ENCODE measurements at regions not wholly inside any gene's neighbourhood (a gene's known extent, or its start where the extent isn't known, plus 50 kb on each side); places are given as distances from the start of the nearest gene placed in this dataset.

DNA sequence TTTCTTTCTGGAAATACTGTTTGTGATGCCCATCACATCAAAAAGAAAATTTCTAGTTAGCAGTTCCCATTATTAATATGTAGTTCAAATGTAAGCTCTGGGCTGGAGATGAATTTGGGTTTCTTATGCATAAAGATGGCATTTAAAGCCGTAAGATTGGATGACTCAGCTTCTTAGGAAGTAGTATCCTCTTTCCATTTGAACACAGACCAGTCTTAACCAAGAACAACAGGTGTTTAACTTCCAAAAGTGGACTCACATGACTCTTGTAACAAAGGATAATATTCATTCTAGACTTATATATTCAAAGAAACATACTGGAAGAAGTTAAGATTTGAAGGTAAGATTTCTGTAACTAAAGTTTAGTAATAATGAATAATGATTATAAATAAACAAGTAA lies 330.5 kb downstream of the TLR4 start:
- H3K9me3 Mint-ChIP-seq (ENCODE audit: unreplicated experiment), result no peaks in the 10 kb centered on the region
- DNase-seq (ENCODE audit: low read depth) (no peak), FAIRE-seq (no peak)
- no peak overlapping the region for H3K27ac ChIP-seq (ENCODE audit: low read depth, low read length)
- no peak overlapping the region for H2AFZ ChIP-seq (ENCODE audit: low read depth, low read length)
- H3K9me3 ChIP-seq (ENCODE audit: insufficient read depth, low read depth, low read length), result no peaks in the 10 kb centered on the region
- H3K27ac Mint-ChIP-seq (ENCODE audit: unreplicated experiment), result no peak overlapping the region
- H3K36me3 ChIP-seq (ENCODE audit: insufficient read depth, low read length), result no peaks in the 10 kb centered on the region
- no peak overlapping the region for H3K4me3 ChIP-seq (ENCODE audit: insufficient read depth, low read depth, low read length)
- H3K4me1 Mint-ChIP-seq (ENCODE audit: low read depth, unreplicated experiment), result no peaks in the 10 kb centered on the region
- H3K27me3 Mint-ChIP-seq (ENCODE audit: low read depth, unreplicated experiment), result peaks cover 5% of the 10 kb centered on the region
- no peak for TF ChIP-seq CTCF (IDR thresholded peaks at IDR 0.05; ENCODE audit: insufficient read depth, low read depth, low read length)
- TF ChIP-seq EZH2 (IDR thresholded peaks at IDR 0.05; ENCODE audit: insufficient read depth, low read length), result no peak
- H3K4me3 Mint-ChIP-seq (ENCODE audit: unreplicated experiment), result no peak overlapping the region
- no peaks in the 10 kb centered on the region for H3K4me1 ChIP-seq (ENCODE audit: insufficient read depth, low read length)
- H3K79me2 ChIP-seq (ENCODE audit: insufficient read depth, low read length), result no peaks in the 10 kb centered on the region
- no peak overlapping the region for H3K9ac ChIP-seq (ENCODE audit: low read length)
- no peaks in the 10 kb centered on the region for H4K20me1 ChIP-seq (ENCODE audit: insufficient read depth, low read length)
- H3K36me3 Mint-ChIP-seq (ENCODE audit: low read depth, unreplicated experiment), result no peaks in the 10 kb centered on the region
- no peaks in the 10 kb centered on the region for H3K27me3 ChIP-seq (ENCODE audit: insufficient read depth, low read length)
- no peak overlapping the region for H3K4me2 ChIP-seq (ENCODE audit: low read length)

DNA sequence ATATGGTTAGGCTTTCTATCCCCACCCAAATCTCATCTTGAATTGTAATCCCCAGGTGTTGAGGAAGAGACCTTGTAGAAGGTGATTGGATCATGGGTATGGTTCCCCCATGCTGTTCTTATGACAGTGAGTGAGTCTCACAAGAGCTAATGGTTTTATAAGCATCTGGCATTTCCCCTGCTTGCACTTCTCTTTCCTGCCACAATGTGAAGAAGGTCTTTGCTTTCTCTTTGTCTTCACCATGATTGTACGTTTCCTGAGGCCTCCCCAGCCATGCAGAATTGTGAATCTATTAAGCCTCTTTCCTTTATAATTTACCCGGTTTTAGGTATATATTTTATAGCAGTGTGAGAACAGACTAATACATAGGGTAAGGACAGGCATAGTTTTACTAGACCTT lies 334.5 kb downstream of the TLR4 start:
- FAIRE-seq (no peak), DNase-seq (ENCODE audit: low read depth) (no peak)
- Histone ChIP-seq H3K9ac (ENCODE audit: low read length) (no peak overlapping the region), H3K27ac (ENCODE audit: low read depth, low read length) (no peak overlapping the region), H3K9me3 (ENCODE audit: insufficient read depth, low read depth, low read length) (no peaks in the 10 kb centered on the region), H3K4me2 (ENCODE audit: low read length) (no peak overlapping the region), H3K27me3 (ENCODE audit: insufficient read depth, low read length) (no peaks in the 10 kb centered on the region), H3K4me3 (ENCODE audit: insufficient read depth, low read depth, low read length) (no peak overlapping the region), H4K20me1 (ENCODE audit: insufficient read depth, low read length) (no peaks in the 10 kb centered on the region), H3K4me1 (ENCODE audit: insufficient read depth, low read length) (no peaks in the 10 kb centered on the region), H3K36me3 (ENCODE audit: insufficient read depth, low read length) (no peaks in the 10 kb centered on the region), H3K79me2 (ENCODE audit: insufficient read depth, low read length) (no peaks in the 10 kb centered on the region), H2AFZ (ENCODE audit: low read depth, low read length) (no peak overlapping the region)
- H3K4me1 Mint-ChIP-seq (ENCODE audit: low read depth, unreplicated experiment), result no peaks in the 10 kb centered on the region
- TF ChIP-seq CTCF (IDR thresholded peaks at IDR 0.05; ENCODE audit: insufficient read depth, low read depth, low read length) (no peak), EZH2 (IDR thresholded peaks at IDR 0.05; ENCODE audit: insufficient read depth, low read length) (no peak)
- H3K36me3 Mint-ChIP-seq (ENCODE audit: low read depth, unreplicated experiment), result no peaks in the 10 kb centered on the region
- no peaks in the 10 kb centered on the region for H3K9me3 Mint-ChIP-seq (ENCODE audit: unreplicated experiment)
- no peak overlapping the region for H3K4me3 Mint-ChIP-seq (ENCODE audit: unreplicated experiment)
- H3K27me3 Mint-ChIP-seq (ENCODE audit: low read depth, unreplicated experiment), result peaks cover 2% of the 10 kb centered on the region
- no peak overlapping the region for H3K27ac Mint-ChIP-seq (ENCODE audit: unreplicated experiment)

GRCh38 chr9:118058227-118058626 lies 354.0 kb downstream of the TLR4 start:
- no peak overlapping the region for H3K9ac ChIP-seq (ENCODE audit: low read length)
- H3K9me3 ChIP-seq (ENCODE audit: insufficient read depth, low read depth, low read length), result no peaks in the 10 kb centered on the region
- DNase-seq (ENCODE audit: low read depth), result no peak
- H2AFZ ChIP-seq (ENCODE audit: low read depth, low read length), result no peak overlapping the region
- no peaks in the 10 kb centered on the region for H3K27me3 ChIP-seq (ENCODE audit: insufficient read depth, low read length)
- H3K36me3 Mint-ChIP-seq (ENCODE audit: low read depth, unreplicated experiment), result no peaks in the 10 kb centered on the region
- H3K4me2 ChIP-seq (ENCODE audit: low read length), result no peak overlapping the region
- H3K27me3 Mint-ChIP-seq (ENCODE audit: low read depth, unreplicated experiment), result no peaks in the 10 kb centered on the region
- H3K4me1 ChIP-seq (ENCODE audit: insufficient read depth, low read length), result no peaks in the 10 kb centered on the region
- no peak for FAIRE-seq
- TF ChIP-seq EZH2 (IDR thresholded peaks at IDR 0.05; ENCODE audit: insufficient read depth, low read length) (no peak), CTCF (IDR thresholded peaks at IDR 0.05; ENCODE audit: insufficient read depth, low read depth, low read length) (no peak)
- no peaks in the 10 kb centered on the region for H3K9me3 Mint-ChIP-seq (ENCODE audit: unreplicated experiment)
- no peaks in the 10 kb centered on the region for H4K20me1 ChIP-seq (ENCODE audit: insufficient read depth, low read length)
- no peaks in the 10 kb centered on the region for H3K4me1 Mint-ChIP-seq (ENCODE audit: low read depth, unreplicated experiment)
- no peak overlapping the region for H3K27ac ChIP-seq (ENCODE audit: low read depth, low read length)
- H3K4me3 Mint-ChIP-seq (ENCODE audit: unreplicated experiment), result no peak overlapping the region
- H3K4me3 ChIP-seq (ENCODE audit: insufficient read depth, low read depth, low read length), result no peak overlapping the region
- no peaks in the 10 kb centered on the region for H3K79me2 ChIP-seq (ENCODE audit: insufficient read depth, low read length)
- no peaks in the 10 kb centered on the region for H3K36me3 ChIP-seq (ENCODE audit: insufficient read depth, low read length)
- no peak overlapping the region for H3K27ac Mint-ChIP-seq (ENCODE audit: unreplicated experiment)

All from astrocyte (in vitro differentiated cells and primary cell).